ENCODE measurements at regions not wholly inside any gene's neighbourhood (a gene's known extent, or its start where the extent isn't known, plus 50 kb on each side); places are given as distances from the start of the nearest gene placed in this dataset.

DNA sequence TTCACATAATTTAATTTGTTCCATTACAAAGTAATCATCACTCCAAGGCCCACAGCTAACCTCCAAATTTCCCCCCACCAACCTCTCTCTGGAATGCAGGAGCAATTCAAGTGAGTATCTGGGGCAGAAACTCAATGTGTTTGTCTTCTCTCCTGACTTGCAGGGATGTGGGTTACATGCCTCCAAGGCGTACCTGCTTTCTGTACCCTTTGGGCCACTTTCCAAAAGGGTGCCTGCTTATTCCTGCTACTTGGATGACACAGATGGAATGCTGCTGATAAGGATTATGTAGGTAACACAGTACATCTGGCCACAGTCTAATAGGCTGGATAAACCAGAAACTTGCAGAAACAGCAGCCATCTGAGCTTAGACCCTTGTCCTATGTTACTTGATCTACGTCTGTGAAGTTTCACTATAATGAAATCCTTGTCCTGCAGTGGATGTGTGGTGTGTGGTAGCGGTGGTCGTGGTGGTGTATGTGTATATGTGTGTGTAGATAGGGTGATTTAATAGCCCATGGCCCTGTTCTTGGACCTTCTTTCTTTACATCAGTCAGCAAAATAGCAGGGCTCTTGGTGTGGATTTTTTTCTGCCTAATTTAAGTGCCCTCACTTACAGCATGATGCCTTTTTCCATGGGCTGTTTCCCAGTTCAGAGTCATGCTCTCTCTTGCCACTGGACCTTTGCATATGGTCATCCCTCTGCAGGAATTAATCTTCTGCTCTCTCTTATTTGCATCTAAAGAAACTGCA, 175.9 kb downstream of the ZDHHC21 start:
- DNase-seq (ENCODE audit: low read depth in 2 of 2): no peak

DNA sequence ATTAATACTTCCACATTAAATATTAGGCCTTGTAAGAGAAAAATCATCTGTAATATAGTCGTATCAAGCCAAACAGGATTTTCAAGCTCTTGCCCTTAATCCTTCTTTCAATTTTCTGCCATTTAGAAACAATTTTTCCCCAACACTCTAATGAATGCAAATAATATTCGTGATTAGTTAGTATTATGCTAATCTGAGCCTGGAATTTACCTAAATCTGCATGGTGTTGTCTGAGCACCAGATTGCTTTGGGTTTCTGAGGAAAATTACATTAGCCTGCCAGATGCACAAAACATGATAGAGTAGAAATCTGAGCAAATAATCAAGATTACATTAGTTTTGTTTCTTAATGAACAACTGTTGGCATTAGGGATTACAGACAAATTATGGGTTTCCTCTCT, 176.6 kb downstream of the ZDHHC21 start:
- no peak for DNase-seq (ENCODE audit: low read depth in 2 of 2)

GRCh38 chr9:14515571-14516198, 177.5 kb downstream of the ZDHHC21 start:
- DNase-seq (ENCODE audit: low read depth in 2 of 2): no peak

DNA sequence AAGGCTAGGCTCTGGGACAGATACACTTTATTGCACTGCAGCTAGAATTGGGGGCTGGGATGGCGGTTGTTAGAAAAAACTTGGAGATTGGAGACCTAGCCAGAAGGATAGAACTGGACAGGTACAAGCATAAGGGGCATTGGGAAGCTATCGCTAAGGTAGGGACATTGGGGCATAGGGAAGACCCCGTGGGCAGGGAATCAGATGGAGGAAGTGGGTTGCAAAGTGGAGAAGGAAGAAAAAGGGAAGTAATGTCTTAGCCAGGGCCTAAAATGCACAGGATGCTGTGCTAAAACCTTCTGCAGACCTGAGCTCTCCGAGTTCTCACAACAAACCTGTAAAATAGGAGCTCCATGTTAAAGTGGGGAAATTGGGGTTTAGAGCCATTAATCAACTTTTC, 178.2 kb downstream of the ZDHHC21 start:
- DNase-seq (ENCODE audit: low read depth in 2 of 2): no peak

GRCh38 chr9:14512942-14513341, 180.3 kb downstream of the ZDHHC21 start:
- no peak for DNase-seq (ENCODE audit: low read depth in 2 of 2)

GRCh38 chr9:14511452-14511851, 181.8 kb downstream of the ZDHHC21 start:
- DNase-seq (ENCODE audit: low read depth in 2 of 2): no peak

GRCh38 chr9:14508884-14509283, 184.3 kb downstream of the ZDHHC21 start:
- DNase-seq (ENCODE audit: low read depth in 2 of 2): no peak

DNA sequence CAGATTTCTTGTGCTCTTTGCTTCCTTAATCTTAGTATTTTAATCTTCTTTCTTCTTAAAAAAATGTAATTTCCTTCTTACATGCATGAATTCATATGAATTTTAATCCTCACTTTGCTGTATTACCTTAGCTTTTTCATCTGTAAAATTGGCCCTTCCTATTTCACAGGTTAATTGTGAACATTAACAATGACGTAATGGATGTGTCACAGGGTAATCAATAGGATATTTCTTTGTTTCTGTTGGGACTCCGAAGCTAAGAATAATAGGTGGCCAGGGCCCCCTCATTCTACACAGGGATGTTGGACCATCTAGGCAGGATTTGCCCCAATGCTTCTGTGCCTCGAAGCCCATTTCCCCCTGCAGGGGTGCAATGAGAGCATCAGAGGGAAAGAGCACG, 187.4 kb upstream of the NFIB start:
- DNase-seq (ENCODE audit: low read depth in 2 of 2): no peak

DNA sequence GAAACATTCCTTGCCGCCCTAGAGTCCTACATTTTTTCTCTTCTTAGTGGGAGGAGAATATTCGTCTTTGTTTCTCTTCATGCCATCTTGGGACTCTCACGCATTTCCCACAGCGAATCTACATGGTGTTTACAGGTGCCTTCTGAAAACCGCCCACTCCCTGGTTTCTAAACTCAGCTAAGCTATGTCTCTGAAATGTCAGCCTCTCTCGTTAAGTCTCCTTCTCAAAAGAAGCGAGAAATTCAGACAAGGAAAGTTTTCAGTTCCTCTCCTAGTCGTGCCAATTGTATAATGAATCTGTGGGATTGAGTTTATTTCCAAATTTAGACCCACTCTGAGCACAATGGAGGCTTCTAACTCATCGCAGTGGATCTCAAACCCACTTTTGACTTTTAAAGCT, 186.8 kb upstream of the NFIB start:
- no peak for DNase-seq (ENCODE audit: low read depth in 2 of 2)

- DNase-seq (ENCODE audit: low read depth in 2 of 2): no peak
Measured at GRCh38 chr9:14499976-14500375, 186.0 kb upstream of the NFIB start.

- DNase-seq (ENCODE audit: low read depth in 2 of 2): no peak
Measured at GRCh38 chr9:14498824-14499223, 184.9 kb upstream of the NFIB start.

GRCh38 chr9:14497476-14497875, 183.5 kb upstream of the NFIB start:
- DNase-seq (ENCODE audit: low read depth in 2 of 2): no peak

GRCh38 chr9:14488421-14489190, 174.7 kb upstream of the NFIB start:
- no peak for DNase-seq (ENCODE audit: low read depth in 2 of 2)

DNA sequence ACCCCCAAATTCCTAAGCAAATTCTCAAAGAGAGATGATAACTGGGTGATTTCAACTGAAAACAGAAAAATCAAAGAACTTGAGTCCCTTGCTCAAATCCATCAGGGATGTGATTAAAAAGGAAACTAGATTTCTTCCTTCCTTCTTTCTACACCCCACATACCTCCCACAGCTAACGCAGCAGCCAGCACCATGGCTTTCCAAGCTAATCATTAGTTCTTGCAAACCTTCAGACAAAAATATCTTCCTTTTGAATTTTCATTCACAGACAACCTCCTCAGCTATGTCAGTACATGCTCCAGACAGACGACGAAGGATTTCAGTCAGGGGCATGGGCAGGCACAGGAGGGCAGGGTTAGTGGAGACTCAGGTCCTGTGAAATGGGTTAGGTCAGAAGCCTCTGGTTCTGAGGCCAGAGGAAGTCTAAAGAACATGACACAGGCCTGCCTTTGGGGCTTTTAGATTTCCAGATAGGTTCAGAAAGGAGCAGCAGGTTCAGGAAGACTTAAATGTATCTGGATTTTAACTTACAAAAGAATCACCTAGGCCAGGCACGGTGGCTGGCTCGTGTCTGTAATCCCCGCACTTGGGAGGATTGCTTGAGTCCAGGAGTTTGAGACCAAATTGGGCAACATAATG, 173.7 kb upstream of the NFIB start:
- DNase-seq (ENCODE audit: low read depth in 2 of 2): no peak

GRCh38 chr9:14485366-14485765, 171.4 kb upstream of the NFIB start:
- DNase-seq (ENCODE audit: low read depth in 2 of 2): no peak

GRCh38 chr9:14482856-14483255, 168.9 kb upstream of the NFIB start:
- no peak for DNase-seq (ENCODE audit: low read depth in 2 of 2)

- no peak for DNase-seq (ENCODE audit: low read depth in 2 of 2)
Measured at GRCh38 chr9:14480526-14480925, 166.6 kb upstream of the NFIB start.

DNA sequence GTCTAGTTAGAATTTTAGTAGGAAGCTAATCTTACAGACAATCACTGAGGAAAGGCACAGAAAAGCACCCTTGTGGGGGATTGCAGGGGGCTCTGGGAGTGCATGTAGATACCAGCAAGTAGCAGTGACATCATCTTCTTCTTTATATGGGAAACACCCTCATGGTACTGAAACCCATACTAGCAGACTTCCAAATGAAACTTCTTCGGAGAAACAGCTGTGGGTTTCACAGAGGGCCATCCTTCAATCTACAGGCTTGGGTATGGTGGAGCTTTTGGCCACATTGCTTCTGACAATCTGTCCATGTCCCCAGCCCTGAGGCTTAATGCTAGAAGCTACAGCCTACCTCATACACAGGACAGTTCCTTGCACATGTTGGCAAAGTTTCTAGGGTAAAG, 165.2 kb upstream of the NFIB start:
- DNase-seq (ENCODE audit: low read depth in 2 of 2): no peak

DNA sequence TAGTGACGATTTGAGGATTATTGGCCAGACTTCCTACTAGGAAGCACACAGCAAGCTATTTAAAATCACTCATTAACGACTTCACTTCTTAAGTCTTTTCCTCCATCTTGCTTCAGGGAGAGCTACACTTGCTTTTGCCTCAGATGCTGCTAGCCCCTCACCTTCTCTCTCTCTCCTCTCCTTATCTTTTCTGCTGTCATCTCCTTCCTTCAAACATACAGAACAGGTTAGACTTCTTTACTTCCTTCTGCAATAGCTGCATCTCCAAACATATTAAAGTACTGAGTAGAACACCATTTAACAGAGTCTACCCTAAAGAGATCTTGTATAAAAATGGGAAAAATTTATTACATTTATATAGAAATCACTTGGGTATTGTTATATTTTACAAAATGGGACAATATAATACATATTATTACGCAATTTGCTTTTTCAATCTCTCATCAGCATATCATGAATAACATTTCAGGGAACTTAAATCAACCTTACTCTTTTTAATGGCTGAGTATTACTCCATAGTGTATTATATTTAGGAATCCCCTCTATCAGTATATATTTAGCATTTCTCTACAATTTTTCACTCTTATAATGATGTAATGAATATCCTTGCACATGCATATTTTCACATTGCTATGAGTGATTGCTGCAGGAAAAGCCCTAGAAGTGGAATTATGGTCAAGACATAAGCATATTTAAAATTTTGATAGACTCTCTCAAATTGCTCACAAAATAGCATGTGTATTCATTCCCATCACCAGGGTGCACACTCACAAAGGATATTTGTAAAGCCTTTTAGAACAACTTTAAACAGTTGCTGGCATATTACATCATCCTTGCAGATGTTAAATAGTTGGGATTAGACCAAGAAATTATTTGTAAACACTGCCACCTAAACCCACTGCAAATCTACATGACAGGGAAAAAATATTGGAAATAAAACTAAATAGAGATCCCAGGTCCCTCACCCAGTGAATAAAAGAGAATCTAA, 164.5 kb upstream of the NFIB start:
- no peak for DNase-seq (ENCODE audit: low read depth in 2 of 2)

- no peak for DNase-seq (ENCODE audit: low read depth in 2 of 2)
Measured at GRCh38 chr9:14471041-14471440, 157.1 kb upstream of the NFIB start.

DNA sequence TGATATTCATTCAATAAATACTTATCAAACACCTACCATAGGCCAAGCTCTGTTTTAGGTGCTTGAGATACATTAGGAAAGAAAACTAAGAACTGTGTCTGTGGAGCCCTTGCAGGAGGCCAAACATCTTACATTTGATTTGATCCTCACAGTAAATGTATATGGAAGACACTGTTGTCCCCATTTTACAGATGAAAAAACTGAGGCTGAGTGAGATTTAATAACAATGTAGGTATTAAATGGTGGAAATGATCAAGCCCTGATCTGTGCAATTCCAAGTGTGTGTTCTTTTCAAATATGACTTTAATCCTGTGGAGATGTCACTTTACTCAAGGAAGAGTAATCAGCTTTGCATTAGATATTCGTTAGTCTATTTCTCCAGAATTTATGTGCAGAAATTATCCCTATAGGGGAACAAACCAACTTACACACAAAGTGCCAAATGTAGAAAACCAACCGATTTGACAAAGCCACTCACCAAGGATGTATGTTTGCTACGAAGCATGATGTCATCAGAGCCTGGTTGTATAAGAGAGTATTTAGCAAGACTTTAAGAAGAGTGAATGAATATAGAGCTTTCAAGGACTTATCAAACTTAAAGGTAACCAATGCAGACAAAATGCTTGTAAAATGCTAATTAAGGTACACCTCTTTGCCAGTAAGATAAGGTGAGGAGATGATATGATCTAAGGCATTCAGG, 153.9 kb upstream of the NFIB start:
- no peak for DNase-seq (ENCODE audit: low read depth in 2 of 2)

Measured in stimulated activated CD4-positive, alpha-beta T cell treated with anti-CD3 and anti-CD28 coated beads, Interleukin-15, amount 100 ng/mL, for 48 hours (primary cell).